GM19043 (cell line): ENCODE measurements at regions not wholly inside any gene's neighbourhood (a gene's known extent, or its start where the extent isn't known, plus 50 kb on each side); places are given as distances from the start of the nearest gene placed in this dataset.
"Not testable (repeated sequence)": the region's sequence is repeated elsewhere in the genome, so short reads cannot be mapped to it uniquely, and the experiment has no call there.

Source experiments
- ATAC-seq: cut with Tn5 transposase; IDR thresholded peaks from one replicate; pipeline ENCODE4 v1.9.1; 2021; ENCODE audit warnings: low read depth; ENCODE audit not compliant: unreplicated experiment

DNA sequence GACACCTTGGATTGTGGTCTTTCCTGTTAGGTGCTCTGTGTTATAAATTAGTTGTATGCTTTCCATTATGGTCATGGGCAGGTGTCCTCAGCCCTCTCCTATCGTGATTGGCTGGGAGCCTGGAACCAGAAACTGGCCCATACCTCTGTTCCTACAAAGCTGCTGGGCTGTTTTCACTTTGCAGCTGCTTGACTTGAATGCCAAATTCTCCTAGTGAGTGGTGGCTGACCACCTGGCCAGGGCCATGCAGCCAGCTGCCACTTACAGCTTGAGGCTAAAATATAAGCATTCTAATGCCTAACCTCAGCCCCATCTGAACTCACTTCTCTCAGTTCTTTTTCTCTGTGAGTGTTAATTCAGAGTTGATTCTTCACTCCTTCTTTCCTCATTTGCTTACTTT lies 239.3 kb upstream of the GBE1 start:
- ATAC-seq = no peak

DNA sequence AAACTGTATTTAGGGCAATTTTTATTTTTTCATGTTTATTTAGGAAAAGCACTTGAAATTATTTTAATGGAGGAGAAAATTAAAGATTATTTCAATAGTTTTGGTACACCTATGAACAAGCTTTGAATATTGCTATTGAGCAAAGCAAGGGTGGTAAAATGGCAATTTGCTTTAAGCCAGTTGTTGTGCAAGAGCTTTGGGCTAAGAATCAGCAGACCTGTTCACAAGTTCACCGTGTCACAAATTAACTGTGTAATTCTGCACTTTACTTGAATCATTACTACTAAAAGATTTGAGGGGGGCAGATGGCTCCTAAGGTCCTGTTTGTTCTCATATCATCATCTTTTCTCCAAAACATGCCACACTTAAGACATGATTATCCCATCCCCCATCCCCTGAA lies 238.9 kb upstream of the GBE1 start:
- ATAC-seq = no peak

DNA sequence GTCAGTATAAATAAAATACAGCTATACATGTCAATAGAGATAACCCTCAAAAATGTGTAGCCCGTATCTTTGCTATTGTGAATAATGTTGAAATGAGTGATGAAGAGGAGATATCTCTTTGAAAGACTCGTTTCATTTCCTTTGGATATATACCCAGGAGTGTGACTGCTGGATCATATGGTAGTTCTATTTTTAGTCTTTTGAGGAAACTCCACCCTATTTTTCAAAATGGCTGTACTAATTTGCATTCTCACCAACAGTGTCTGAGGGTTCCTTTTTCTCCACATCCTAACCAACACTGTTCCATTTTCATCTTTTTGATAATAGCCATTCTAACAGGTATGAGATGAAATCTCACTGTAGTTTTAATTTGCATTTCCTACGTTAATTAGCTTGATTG lies 237.5 kb upstream of the GBE1 start:
- no peak for ATAC-seq

DNA sequence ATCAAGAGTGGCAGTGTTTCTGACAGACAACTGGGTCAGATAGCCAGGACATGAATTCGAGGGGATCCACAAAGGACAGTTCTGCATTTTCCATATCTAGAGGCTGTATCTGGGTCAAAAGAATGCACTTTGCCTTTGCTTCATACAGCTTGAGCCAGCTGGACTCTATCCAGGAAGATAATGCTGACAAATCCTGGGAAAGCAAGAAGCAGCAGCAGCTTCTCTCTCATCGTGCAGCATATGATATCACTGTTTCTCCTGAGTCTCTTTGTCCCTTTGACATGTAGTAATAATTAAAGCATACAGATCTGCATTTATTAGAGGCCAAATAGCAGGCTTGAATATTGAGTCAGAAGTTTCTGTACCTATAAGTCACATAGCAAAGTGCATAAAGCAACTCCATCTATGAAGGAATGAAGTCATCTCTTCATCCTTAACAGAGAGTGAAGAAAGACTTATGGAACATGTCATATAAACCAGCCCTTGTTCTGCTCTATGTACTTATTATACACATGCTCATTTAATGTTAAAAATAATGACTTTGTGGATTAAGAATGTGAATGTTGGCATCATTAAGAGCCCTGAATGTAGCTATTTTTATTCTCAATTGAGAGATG lies 236.8 kb upstream of the GBE1 start:
- no peak for ATAC-seq

DNA sequence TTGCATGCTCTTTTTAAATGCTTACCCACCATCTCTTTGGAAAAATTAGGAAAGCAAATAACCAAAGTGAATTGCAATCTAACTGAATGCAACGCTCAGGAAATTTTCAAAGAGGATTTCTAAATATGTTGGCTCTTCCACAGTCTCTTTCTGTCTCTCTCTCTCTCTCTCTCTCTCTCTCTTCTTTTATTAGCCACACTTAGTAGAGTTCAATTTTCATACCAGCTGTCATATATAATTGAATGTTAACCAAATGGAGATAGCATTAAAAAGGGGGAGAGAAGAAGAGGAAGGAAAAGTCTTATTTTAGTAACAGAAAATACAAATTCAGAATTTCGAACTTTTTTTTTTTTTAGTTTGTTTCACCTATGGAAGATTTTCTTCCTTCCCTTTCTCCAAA lies 235.9 kb upstream of the GBE1 start:
- ATAC-seq = no peak

DNA sequence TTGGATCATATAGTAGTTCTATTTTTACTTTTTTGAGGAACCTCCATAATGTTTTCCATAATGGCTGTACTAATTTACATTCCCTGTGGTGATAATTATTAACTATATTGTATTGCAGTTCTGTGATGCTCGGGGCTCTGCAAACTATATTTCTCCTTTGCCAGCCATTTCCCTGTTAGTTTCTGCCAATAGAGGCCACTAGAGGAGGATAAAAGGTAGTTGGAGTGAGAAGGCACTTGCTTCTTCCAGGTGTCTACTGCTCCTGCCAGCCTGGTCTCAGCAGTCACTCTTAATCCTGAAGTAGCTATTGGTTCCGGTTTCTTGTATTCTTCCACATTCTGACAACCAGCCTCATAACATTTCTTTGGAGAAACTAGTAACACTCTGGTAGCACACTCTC lies 233.9 kb upstream of the GBE1 start:
- no peak for ATAC-seq

DNA sequence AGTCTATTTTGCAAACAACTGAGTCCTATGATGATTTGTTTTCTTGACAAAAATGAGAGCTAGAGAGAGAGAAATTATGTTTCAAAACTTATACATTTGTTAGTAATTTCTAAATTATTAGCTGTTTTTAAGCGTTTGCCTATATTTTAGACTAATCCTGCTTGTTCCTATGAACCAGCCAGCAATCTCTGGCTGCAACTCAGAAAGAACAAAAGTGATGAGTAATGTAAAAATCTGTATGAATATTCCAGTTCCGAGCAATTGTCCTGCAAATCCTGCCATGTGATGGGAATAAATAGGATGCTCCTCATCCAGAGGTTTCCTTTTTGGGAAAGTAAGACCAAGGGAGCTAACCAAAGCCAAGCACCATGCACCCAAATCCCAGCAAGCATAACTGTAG lies 228.3 kb upstream of the GBE1 start:
- ATAC-seq = no peak

DNA sequence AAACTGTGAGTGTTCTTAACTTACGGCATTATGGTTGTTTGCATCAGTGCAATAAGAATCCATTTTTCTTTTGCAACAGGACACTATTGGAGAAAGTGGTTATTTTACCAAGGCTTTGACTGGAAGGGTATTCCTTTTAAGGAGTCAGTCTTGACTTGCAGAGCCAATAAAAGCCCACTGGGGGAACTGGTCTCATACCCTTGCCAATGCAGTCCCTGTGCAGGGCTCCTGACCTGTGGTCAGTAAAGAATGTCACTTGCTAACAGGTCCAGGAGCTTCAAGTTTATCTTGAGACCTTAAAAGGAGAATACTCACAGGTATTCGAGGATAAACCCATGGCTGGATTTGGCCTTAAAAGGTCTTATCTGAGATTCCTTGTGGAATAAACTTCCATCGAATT lies 227.8 kb upstream of the GBE1 start:
- ATAC-seq = no peak

DNA sequence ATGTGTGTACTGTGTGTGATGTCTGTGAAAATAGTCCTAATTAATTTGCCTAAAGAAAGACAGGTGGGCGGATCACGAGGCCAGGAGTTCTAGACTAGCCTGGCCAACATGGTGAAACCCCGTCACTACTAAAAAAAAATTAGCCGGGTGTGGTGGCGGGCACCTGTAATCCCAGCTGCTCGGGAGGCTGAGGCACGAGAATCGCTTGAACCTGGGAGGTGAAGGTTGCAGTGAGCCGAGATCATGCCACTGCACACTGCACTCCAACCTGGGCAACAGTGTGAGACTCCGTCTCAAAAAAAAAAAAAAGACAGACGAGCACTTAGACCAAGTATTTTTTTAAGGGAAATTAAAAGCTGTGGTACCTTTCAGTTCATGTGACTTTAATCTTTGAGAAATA lies 226.0 kb upstream of the GBE1 start:
- ATAC-seq = not testable (repeated sequence)

DNA sequence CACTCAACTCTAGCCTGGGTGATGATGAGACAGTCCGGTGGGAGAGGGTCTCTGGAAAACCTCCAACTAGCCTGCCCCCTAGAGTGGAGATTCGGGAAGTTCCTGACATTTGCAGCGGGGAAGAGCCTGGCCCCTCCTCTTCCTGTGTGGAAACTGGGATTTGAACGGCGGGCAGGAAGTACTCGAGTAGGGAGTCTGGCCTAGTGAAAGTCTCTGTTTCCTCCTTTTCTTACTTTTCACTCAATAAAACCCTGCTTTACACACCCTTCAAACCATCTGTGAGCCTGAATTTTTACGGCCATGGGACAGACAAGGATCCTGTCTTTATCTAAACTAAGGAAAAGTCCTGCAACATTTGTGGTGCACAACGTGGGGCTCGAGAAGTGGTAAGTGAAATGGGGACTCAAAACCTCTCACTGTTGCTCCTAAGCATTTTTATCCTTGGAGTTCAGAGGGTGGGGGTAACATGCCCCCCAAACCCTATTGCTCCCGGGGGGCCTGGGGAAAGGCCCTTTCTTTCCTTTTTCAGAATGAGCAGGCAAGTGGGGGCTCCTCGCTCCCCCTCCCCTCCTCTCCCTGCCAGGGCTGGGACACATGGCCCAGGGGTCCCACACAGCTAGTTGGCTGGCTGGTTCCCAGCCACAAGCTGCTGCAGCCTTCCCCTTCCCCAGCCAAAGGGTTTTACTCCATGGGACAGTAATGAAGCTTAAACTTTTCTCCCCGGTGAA lies 224.7 kb upstream of the GBE1 start:
- ATAC-seq = no peak

DNA sequence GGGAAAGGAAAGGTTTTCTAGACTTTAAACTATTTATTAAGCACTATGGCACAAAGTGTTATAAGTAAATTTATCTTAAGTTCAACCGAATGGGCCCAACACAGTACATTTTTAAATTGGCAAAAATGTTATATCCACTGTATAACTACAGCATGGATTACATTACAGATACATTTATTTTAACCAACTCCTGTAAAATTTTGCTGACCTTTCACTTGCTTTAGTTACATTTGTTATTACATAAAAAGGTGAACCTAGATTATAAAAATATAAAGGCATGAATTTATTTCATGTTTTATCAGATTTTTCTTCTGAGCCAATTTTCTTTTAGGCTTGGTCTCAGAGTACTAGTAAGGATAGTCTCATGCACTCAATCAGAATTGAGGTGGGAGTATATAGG lies 221.9 kb upstream of the GBE1 start:
- no peak for ATAC-seq

DNA sequence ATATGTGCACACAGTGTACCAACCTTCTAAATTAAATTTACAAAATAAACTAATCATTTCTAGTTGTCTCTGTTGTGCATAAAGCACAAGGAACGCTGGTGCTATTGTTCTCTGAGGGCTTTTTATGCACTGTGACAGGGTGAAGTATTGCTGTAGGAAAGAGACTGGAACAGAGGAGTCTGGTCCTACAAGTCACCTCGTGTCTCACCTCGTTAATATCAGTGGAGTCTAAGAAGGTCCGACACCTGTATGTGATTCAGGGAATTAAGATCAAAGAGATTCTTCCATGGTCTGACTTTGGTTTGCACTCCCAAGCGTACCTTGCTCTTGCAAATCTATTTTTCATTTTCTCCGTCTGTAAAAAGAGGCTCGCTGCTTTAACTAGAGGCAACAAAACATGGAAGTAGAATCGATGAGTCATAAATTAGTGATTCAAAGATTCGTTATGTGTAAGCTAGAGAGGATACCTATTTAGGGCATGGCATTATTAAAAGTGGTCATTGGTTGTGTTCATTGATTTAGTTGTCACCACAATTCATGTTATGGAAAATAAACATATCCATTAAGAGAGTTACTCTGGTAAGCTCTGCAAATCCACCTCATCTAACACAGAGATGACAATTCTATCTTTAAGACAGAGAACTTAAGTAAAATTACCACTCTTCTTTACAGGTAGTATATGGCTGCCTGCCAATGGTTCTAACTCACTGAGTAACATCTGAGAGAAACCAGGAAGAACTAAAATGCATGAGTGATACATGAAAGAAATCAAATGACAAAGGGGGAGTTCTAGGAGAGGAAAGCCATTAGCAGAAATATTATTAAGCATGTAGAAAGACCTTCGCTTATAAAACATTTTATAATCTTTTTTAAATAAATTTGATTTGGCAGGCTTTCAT lies 219.4 kb upstream of the GBE1 start:
- ATAC-seq = no peak

DNA sequence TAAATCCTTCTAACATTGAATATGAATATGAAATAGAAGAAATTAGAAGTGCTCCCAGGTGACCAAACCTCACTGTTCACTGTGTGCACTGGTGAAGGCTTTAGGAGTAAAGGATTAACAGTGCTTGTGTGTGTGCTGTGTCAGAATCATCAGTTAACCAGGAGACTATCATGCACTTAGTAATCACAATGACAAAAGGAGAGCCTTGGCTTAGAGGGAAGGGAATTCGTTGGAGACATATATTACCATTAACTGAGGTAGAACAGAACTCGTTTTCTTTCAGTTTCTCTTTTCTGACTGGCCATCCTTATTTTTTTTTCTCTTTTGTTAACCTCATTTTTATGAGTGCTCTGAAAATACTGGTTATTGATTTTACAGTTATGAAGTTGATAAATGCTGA lies 213.3 kb upstream of the GBE1 start:
- ATAC-seq = no peak

DNA sequence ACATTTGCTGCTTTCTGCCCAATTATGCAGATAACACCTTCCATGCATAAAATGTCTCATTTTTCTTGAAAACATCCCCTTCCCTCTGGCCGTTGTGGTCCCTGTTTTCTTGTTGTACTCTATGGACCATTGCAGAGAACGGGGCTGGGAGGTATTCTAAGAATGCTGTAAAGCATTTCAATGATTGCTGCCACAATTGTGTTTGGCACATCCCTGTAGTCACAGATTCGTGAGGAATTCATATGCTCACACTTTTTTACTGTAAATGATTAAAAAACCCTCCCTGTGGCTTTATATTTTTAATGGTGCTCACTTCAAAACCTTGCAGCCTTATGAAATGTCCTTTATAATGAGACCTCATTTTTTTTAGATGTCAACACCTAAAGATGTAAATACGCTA lies 207.2 kb upstream of the GBE1 start:
- ATAC-seq = no peak

DNA sequence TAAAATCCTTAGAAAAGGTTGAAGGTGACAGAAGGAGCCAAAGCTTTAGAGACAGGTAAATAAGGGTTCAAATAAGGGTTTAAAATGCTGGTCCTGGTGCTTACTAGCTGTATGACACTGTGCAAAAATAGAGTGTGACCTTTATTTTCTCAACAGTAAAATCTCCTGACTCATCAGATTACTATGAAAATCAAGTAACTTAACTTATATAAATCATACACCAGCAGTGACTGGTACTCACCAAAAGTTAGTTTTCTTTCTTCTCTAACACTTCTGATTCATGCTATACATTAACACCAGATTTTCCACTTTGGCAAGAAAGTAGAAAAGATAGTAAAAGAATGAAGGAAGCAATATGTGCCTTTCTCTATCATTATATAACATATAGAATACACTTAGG lies 205.9 kb upstream of the GBE1 start:
- ATAC-seq = no peak

DNA sequence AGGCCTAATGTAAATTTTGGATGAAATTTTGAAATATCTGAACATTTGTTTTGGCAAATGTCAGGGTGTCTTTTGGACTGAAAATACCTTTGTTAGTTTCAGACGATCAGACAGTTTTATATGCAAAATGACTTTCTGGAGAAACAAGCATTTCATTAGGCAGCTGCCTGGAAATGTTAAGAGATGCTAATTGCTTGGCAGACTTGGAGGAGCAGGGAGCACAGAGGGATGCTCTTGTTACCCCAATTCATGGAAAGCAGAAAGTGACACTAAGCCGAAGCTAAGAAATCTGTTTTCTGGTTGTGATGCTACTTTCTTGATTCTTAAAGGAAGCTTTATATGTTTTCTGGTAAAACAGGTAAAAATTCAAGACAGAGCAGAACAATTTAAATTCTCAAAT lies 204.3 kb upstream of the GBE1 start:
- ATAC-seq = no peak

DNA sequence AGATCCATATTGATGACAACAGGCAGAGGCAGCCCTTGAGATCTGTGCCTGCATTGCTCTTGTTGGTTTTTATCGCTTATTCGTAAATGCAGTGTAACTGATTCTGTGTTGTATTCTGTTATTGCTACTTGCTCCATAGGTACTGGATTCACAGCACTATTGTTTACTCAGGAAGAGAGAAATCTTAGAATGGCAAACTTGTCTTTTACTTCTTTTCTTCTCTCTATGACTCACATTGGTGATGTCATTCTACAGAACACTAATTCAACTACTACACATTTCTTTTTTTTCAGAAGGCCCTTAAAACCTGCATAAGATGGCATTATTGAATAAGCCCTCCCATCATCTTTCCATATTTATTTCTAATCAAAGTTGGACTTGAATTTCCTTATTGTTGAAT lies 201.0 kb upstream of the GBE1 start:
- no peak for ATAC-seq

DNA sequence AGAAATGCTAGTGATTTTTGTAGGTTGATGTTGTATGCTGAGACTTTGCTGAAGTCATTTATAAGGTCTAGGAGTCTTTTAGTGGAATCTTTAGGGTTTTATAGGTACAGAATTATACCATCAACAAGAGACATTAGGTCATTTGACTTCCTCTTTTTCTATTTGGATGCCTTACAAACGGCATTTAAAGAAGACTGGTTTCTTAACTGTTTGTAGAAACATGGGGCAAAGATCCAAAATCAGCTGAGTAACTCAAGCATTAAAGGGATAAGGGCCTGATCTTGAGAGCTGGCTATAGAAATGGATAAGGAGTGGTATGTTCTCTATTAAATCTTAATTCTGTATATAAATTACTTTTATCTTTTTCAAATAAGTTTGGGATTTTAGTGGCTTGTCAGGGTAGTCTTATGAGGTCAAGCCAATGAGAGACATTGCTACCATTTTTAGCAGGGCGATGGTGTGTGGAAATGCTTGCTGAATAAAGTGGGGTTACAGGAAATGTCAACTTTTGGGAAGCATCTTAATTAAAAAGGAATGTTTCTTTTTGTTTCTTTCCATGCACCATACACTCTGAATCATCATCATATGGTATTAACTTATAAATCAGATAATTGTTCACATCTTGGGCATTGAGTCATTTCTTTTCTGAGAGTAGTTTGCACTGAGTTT lies 197.7 kb upstream of the GBE1 start:
- no peak for ATAC-seq

DNA sequence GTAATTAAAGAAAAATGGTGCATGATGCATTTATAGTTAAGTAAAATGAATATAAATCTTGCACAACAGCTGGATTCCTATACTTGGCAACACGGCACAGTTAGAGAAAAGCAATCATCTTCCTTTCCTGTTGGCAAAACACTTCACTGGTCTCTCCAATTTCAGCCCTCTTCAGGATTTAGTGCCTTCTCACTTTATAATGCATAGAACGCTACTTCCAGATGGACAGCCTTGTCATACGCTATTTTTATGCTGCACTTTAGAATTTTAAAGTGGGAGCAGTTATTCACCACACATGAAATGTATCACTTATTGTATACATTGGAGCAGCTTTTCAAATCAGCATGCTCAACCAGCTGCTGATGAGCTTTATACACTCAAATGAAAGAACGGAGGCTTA lies 194.4 kb upstream of the GBE1 start:
- no peak for ATAC-seq

DNA sequence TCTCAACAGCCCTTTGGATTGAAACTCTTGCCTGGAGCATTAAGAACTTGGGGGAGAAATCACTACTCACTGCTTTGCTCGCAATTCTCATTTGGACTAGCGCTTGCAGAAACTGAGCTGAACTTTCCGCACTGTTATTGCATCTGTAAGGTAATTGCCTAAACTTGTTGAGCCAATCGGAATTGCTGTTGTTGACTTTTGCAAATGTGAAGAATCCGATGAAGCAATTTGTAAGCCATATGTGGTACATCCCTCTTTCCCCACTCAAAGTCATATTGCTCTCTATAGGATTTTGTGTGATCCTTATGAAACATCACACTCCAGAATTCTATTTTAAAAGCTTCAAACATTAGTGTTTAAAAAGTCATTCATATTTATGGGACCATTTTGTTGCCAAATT lies 191.7 kb upstream of the GBE1 start:
- ATAC-seq = no peak

DNA sequence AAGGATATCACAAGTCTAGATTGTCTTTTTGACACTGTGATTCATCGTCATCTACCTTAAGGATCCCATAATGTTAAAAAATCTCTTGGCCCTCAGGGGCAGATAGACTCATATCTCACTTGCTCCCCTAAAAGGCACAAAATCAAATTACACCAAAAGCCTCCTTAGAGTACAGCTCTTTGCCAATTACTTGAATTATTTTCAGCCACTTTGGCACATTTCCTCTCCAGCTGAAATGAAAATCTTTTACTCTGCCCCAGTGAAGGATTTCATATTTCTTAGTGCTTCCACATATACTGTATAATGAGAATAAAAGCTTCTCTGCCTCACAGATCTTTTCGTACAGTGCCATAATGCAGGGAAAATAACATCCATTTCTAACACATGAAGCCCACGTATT lies 190.7 kb upstream of the GBE1 start:
- no peak for ATAC-seq
